Right forelimb (tissue), 1 donor: ENCODE measurements at regions not wholly inside any gene's neighbourhood (a gene's known extent, or its start where the extent isn't known, plus 50 kb on each side); places are given as distances from the start of the nearest gene placed in this dataset.

Experiments used
- DNase-seq: peaks from one replicate; pipeline ENCODE4 v3.0.0-alpha.2; 2018

DNA sequence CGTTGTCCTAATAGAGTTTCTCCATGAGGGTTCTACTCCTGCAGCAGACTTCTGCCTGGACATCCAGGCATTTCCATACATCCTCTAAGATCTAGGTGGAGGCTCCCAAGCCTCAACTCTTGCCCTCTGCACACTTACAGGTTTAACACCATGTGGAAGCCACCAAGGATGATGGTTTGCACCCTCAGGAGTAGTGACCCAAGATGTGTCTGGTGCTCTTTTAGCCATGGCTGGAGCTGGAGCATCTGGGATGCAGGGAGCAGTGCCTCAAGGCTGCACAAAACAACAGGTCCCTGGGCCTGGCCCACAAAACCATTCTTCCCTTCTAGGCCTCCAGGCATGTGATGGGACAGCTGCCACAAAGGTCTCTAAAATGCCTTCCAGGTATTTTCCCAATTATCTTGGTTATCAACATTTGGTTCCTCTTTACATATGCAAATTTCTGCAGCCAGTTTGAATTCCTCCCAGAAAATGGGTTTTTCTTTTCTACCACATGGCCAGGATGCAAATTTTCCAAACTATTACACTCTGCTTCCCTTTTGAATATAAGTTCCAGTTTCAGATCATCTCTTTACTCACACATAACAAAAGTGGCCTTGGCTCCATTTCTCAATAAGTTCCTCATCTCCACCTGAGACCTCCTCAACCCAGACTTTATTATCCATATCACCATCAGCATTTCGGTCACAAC, 69.5 kb upstream of the GNAZ start:
- no peak for DNase-seq

DNA sequence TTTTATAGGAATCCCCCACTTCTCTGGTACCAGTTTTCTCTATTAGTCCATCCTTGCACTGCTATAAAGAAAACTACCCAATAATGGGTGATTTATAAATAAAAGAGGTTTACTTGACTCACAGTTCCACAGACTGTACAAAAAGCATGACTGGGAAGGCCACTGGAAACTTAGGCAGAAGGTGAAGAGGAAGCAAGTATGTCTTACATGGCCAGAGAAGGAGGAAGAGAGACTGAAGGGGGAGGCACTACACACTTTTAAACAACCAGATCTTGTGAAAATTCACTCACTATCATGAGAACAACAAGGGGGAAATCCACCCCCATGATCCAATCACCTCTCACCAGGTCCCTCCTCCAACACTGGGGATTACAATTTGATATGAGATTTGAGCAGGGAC, 68.9 kb upstream of the GNAZ start:
- no peak for DNase-seq

DNA sequence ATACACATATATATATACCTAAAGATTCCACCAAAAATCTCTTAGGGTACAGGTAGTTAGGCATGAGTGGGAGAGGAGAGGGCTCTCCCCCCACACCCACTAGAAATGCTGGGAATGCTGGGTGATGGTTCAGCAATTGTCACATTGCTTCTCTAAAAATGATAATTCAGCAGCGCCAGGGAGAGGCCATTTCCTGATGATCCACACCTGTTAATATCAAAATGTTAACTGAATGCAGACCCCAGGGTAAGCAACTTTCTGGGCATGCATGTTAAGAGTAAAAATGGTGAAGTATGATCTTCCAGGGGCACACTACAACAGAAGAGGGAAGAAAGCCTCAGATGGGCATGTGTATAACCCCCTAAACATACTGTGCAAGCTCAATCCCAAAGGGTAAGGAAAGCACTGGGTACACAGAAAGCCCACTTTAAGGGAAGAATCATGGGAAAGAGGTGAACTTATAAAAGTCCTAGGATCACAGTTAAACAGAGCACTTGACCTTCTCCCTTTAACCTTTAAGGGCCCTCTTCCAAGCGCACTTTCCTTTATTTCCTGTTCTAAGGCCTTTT, 67.6 kb upstream of the GNAZ start:
- DNase-seq, result no peak

DNA sequence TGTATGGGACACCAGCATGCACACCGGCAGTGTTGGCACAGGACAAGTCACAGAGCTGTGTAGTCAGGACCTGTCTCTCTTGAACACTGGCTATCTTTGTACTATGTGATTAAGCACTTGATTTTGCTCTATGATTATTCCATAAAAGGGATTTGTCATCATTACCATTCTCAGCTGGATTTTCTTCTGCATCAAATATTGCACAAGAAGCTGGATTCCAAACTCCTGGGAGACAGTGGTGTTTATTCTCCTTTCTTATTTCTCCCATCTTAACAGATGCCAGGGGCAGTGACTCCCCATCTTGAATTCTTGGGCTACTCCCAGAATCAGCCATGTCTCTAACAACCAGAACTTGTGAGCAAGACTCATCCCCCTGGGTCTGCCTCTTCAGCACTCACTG, 62.5 kb upstream of the GNAZ start:
- no peak for DNase-seq

DNA sequence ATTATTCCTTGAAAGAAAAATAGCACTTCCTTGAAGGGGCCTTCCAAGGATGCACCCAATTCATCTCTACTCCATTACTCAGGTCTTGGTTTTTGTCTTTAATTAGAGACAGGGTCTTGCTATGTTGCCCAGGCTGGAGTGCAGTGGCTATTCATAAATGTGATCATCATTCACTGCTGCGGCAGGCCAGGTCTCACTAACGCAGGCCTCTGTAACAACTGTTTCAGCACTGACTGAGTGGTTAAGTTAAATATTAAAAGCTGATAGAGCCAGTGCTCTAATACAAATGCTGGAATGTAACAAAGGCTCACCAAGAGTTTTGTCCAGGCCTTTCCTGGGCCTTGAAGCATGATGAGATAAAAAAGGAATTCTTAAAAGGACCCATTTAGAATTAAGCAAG, 61.4 kb upstream of the GNAZ start:
- no peak for DNase-seq
